HEK293T (cell line): ENCODE measurements at regions not wholly inside any gene's neighbourhood (a gene's known extent, or its start where the extent isn't known, plus 50 kb on each side); places are given as distances from the start of the nearest gene placed in this dataset.
"Not testable (repeated sequence)": the region's sequence is repeated elsewhere in the genome, so short reads cannot be mapped to it uniquely, and the experiment has no call there.

Experiments used
- CTCF ChIA-PET: fragments of 350-600 bp; formaldehyde crosslinking; extraction: SDS; loops from one replicate; lab custom pipeline; 2021; ENCODE audit warnings: antibody characterized with exemption, inconsistent platforms; lab: Yijun Ruan, JAX
- POLR2A ChIA-PET: fragments of 350-600 bp; formaldehyde crosslinking; extraction: SDS; loops from one replicate; lab custom pipeline; 2020; ENCODE audit warnings: antibody characterized with exemption, inconsistent platforms; lab: Yijun Ruan, JAX
- DNase-seq: peaks from one replicate; pipeline ENCODE4 v3.0.0; 2012; ENCODE audit warnings: mixed read lengths; ENCODE audit errors: extremely low spot score
- ARNT ChIP-seq: fragments of 450-650 bp; IDR thresholded peaks from 2 replicates; pipeline ENCODE4 v1.6.1; 2017; ENCODE audit warnings: mild to moderate bottlenecking
- BHLHE40 ChIP-seq: fragments of 450-650 bp; IDR thresholded peaks from 2 replicates; pipeline ENCODE4 v1.6.1; 2016; ENCODE audit warnings: mild to moderate bottlenecking, moderate library complexity, borderline replicate concordance
- CTBP1 ChIP-seq: fragments of 450-650 bp; IDR thresholded peaks from 2 replicates; pipeline ENCODE4 v1.6.1; 2016; ENCODE audit warnings: borderline replicate concordance
- ELF4 ChIP-seq: fragments of 450-650 bp; IDR thresholded peaks from 2 replicates; pipeline ENCODE4 v1.6.1; 2017; ENCODE audit warnings: antibody characterized with exemption
- FOXA1 ChIP-seq: fragments of 450-650 bp; IDR thresholded peaks from 2 replicates; pipeline ENCODE4 v1.6.1; 2016; ENCODE audit warnings: mild to moderate bottlenecking
- FOXK2 ChIP-seq: fragments of 450-650 bp; IDR thresholded peaks from 2 replicates; pipeline ENCODE4 v1.6.1; 2016; ENCODE audit warnings: mild to moderate bottlenecking
- FOXM1 ChIP-seq: fragments of 450-650 bp; IDR thresholded peaks from 2 replicates; pipeline ENCODE4 v1.6.1; 2017; ENCODE audit warnings: mild to moderate bottlenecking, borderline replicate concordance
- HDGF ChIP-seq: fragments of 450-650 bp; IDR thresholded peaks from 2 replicates; pipeline ENCODE4 v1.6.1; 2017; ENCODE audit warnings: antibody characterized with exemption, borderline replicate concordance
- L3MBTL2 ChIP-seq: fragments of 450-650 bp; conservative IDR thresholded peaks from 2 replicates; pipeline ENCODE4 v1.6.1; 2016; ENCODE audit warnings: mild to moderate bottlenecking
- LEF1 ChIP-seq: fragments of 450-650 bp; IDR thresholded peaks from 2 replicates; pipeline ENCODE4 v1.6.1; 2017; ENCODE audit warnings: mild to moderate bottlenecking, borderline replicate concordance
- NFRKB ChIP-seq: fragments of 450-650 bp; IDR thresholded peaks from 2 replicates; pipeline ENCODE4 v1.6.1; 2016; ENCODE audit warnings: mild to moderate bottlenecking, moderate library complexity
- PKNOX1 ChIP-seq: fragments of 450-650 bp; IDR thresholded peaks from 2 replicates; pipeline ENCODE4 v1.6.1; 2016
- SP1 ChIP-seq: fragments of 450-650 bp; IDR thresholded peaks from 2 replicates; pipeline ENCODE4 v1.6.1; 2017
- SUZ12 ChIP-seq: fragments of 450-650 bp; IDR thresholded peaks from 2 replicates; pipeline ENCODE4 v1.6.1; 2016; ENCODE audit warnings: mild to moderate bottlenecking
- TARDBP ChIP-seq: fragments of 450-650 bp; IDR thresholded peaks from 2 replicates; pipeline ENCODE4 v1.6.1; 2016
- ZNF384 ChIP-seq: fragments of 450-650 bp; IDR thresholded peaks from 2 replicates; pipeline ENCODE4 v1.6.1; 2016

GRCh38 chr2:144010096-144010836, 509.7 kb downstream of the ZEB2 start:
- POLR2A ChIA-PET: no interaction called here
- TF ChIP-seq ELF4 (no peak), TARDBP (no peak), ZNF384 (no peak), HDGF (no peak), SUZ12 (no peak), BHLHE40 (no peak), FOXK2 (no peak), FOXM1 (no peak), LEF1 (no peak), NFRKB (no peak), FOXA1 (no peak), ARNT (no peak), PKNOX1 (no peak), SP1 (no peak), L3MBTL2 (no peak), CTBP1 (no peak)
- DNase-seq: no peak
- CTCF ChIA-PET: interaction anchor here (0.6 kb wide), 1 partner anchor 93 kb away, joined by 5 read pairs; no protein-coding TSS in a partner anchor

GRCh38 chr2:144006139-144006538, 513.8 kb downstream of the ZEB2 start:
- no peak for DNase-seq
- no peak for TF ChIP-seq SP1
- no peak for TF ChIP-seq FOXK2
- no peak for TF ChIP-seq NFRKB
- TF ChIP-seq L3MBTL2: no peak
- no peak for TF ChIP-seq SUZ12
- no peak for TF ChIP-seq TARDBP
- CTCF ChIA-PET: no interaction called here
- POLR2A ChIA-PET: no interaction called here

GRCh38 chr2:144004742-144005141, 515.2 kb downstream of the ZEB2 start:
- DNase-seq: peak; percentile 9
- POLR2A ChIA-PET: no interaction called here
- TF ChIP-seq PKNOX1: peak; percentile 52
- TF ChIP-seq CTBP1: no peak
- no peak for TF ChIP-seq ELF4
- CTCF ChIA-PET: no interaction called here

- ChIA-PET CTCF (no interaction called here), POLR2A (no interaction called here)
- TF ChIP-seq TARDBP: no peak
- TF ChIP-seq SUZ12: no peak
- TF ChIP-seq FOXM1: no peak
- no peak for TF ChIP-seq SP1
- no peak for TF ChIP-seq NFRKB
- no peak for TF ChIP-seq CTBP1
- TF ChIP-seq HDGF: no peak
- TF ChIP-seq FOXA1: no peak
- TF ChIP-seq ARNT: no peak
- no peak for TF ChIP-seq LEF1
- TF ChIP-seq BHLHE40: no peak
- TF ChIP-seq PKNOX1: no peak
- no peak for TF ChIP-seq ELF4
- no peak for TF ChIP-seq L3MBTL2
- no peak for TF ChIP-seq ZNF384
- no peak for DNase-seq
Observed at GRCh38 chr2:144003460-144004075, 516.4 kb downstream of the ZEB2 start.

- DNase-seq: no peak
- ChIA-PET POLR2A (no interaction called here), CTCF (no interaction called here)
- TF ChIP-seq PKNOX1: peak; percentile 73
- TF ChIP-seq ARNT: no peak
- peak; percentile 57; the same call in 1 of the 2 replicates for TF ChIP-seq FOXA1
- TF ChIP-seq CTBP1: no peak
Observed at GRCh38 chr2:143996974-143997373, 522.9 kb downstream of the ZEB2 start.

GRCh38 chr2:143994961-143995360, 525.0 kb downstream of the ZEB2 start:
- POLR2A ChIA-PET: no interaction called here
- DNase-seq: no peak
- CTCF ChIA-PET: no interaction called here
- TF ChIP-seq ZNF384: no peak
- TF ChIP-seq ARNT: no peak
- TF ChIP-seq LEF1: no peak
- no peak for TF ChIP-seq ELF4
- no peak for TF ChIP-seq FOXA1
- TF ChIP-seq SUZ12: no peak
- TF ChIP-seq FOXM1: no peak
- no peak for TF ChIP-seq HDGF
- no peak for TF ChIP-seq SP1
- no peak for TF ChIP-seq L3MBTL2
- TF ChIP-seq NFRKB: no peak

- DNase-seq, POLR2A ChIA-PET, CTCF ChIA-PET: not testable (repeated sequence)
Observed at GRCh38 chr2:143991596-143991995, 528.3 kb downstream of the ZEB2 start.
